BLaER1 (cell line): ENCODE measurements at regions not wholly inside any gene's neighbourhood (a gene's known extent, or its start where the extent isn't known, plus 50 kb on each side); places are given as distances from the start of the nearest gene placed in this dataset.

Experiments
- H3K27ac ChIP-seq: shearing (Covaris generic); formaldehyde crosslinking; 2 replicates; pipeline ENCODE4 v1.8.1; 2022
- H3K27me3 ChIP-seq: shearing (Covaris generic); formaldehyde crosslinking; 2 replicates; pipeline ENCODE4 v1.8.1; 2022
- H3K36me3 ChIP-seq: shearing (Covaris generic); formaldehyde crosslinking; 2 replicates; pipeline ENCODE4 v1.8.1; 2022
- H3K4me1 ChIP-seq: shearing (Covaris generic); formaldehyde crosslinking; 2 replicates; pipeline ENCODE4 v1.8.1; 2022
- H3K4me2 ChIP-seq: shearing (Covaris generic); formaldehyde crosslinking; 2 replicates; pipeline ENCODE4 v1.8.1; 2022
- H3K4me3 ChIP-seq: shearing (Covaris generic); formaldehyde crosslinking; 2 replicates; pipeline ENCODE4 v1.8.1; 2022
- H3K9ac ChIP-seq: shearing (Covaris generic); formaldehyde crosslinking; 2 replicates; pipeline ENCODE4 v1.8.1; 2022
- H3K9me3 ChIP-seq: shearing (Covaris generic); formaldehyde crosslinking; 2 replicates; pipeline ENCODE4 v1.8.1; 2022
- H4K20me1 ChIP-seq: shearing (Covaris generic); formaldehyde crosslinking; 2 replicates; pipeline ENCODE4 v1.8.1; 2022
- Cebpa-rat ChIP-seq: shearing (Covaris generic); IDR thresholded peaks from 2 replicates; pipeline ENCODE4 v1.8.1; 2022

DNA sequence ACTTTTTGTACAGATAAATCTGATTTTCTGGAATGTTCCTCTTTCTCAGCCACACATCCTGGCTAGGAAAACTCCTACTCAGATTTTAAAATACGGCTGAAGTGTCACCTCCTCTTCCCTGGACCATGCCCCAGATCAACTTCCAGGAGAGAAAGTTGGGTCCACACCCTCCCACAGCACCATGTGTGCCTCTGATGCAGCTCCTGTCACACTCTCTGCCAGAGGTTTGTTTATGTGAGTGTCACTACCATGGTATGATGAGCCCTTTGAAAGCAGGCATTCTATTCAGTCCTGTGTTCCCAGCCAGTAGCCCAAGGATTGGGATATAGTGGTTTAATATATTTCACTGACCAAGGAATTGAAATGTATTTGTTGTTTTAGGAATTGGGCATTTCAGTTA is 287.2 kb upstream of the ATP2B1 start:
- Histone ChIP-seq H3K9me3 (no peaks in the 10 kb centered on the region), H3K27ac (no peak overlapping the region), H3K27me3 (no peaks in the 10 kb centered on the region), H3K9ac (no peak overlapping the region), H3K4me3 (no peak overlapping the region), H3K4me1 (no peaks in the 10 kb centered on the region), H4K20me1 (no peaks in the 10 kb centered on the region), H3K36me3 (no peaks in the 10 kb centered on the region), H3K4me2 (no peak overlapping the region)
- TF ChIP-seq Cebpa-rat, result no peak

DNA sequence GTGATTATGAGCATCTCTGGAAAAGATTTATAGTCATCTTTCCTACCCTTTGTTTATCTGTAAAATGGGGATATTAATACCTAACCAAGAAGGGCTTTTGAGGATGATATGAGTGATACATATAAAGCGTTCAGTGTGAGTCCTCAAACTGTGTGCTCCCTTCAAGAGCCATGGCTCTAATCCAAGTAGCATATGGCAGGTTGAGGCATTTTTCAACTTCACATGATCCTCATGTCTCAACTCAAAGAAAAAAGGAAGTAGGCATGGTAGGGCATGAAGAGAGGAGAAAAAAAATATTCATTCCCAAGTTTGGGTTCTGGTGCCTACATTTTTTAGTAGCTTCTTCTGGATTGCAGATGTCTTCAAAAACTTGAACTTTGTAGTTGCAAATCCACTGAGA is 286.3 kb upstream of the ATP2B1 start:
- H3K27ac ChIP-seq, result no peak overlapping the region
- H3K9ac ChIP-seq, result no peak overlapping the region
- no peaks in the 10 kb centered on the region for H3K9me3 ChIP-seq
- no peak overlapping the region for H3K4me3 ChIP-seq
- no peaks in the 10 kb centered on the region for H3K4me1 ChIP-seq
- no peaks in the 10 kb centered on the region for H4K20me1 ChIP-seq
- TF ChIP-seq Cebpa-rat, result no peak
- no peaks in the 10 kb centered on the region for H3K27me3 ChIP-seq
- no peak overlapping the region for H3K4me2 ChIP-seq
- H3K36me3 ChIP-seq, result no peaks in the 10 kb centered on the region

DNA sequence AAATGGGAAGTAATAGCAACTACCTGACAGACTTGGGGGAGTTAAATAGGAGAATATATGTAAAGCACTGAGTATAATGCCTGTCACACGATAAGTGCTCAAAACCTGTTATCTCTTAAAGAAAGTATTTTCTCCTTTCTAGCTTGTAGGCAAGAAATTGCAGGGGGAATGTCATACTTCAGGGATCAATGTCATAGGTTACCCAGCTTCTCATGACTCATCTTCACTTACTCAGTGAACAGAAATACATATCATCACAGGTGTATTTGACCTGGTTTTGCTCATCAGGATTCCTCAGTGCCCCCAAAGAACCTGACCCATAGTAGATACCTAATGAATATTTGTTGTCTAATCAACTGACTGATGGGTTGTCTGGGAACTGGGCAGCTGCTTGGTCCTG is 285.0 kb upstream of the ATP2B1 start:
- H3K9ac ChIP-seq, result no peak overlapping the region
- no peaks in the 10 kb centered on the region for H3K4me1 ChIP-seq
- no peaks in the 10 kb centered on the region for H3K27me3 ChIP-seq
- H3K36me3 ChIP-seq, result no peaks in the 10 kb centered on the region
- no peaks in the 10 kb centered on the region for H4K20me1 ChIP-seq
- H3K27ac ChIP-seq, result no peak overlapping the region
- no peak overlapping the region for H3K4me3 ChIP-seq
- H3K4me2 ChIP-seq, result no peak overlapping the region
- no peaks in the 10 kb centered on the region for H3K9me3 ChIP-seq
- TF ChIP-seq Cebpa-rat, result no peak

DNA sequence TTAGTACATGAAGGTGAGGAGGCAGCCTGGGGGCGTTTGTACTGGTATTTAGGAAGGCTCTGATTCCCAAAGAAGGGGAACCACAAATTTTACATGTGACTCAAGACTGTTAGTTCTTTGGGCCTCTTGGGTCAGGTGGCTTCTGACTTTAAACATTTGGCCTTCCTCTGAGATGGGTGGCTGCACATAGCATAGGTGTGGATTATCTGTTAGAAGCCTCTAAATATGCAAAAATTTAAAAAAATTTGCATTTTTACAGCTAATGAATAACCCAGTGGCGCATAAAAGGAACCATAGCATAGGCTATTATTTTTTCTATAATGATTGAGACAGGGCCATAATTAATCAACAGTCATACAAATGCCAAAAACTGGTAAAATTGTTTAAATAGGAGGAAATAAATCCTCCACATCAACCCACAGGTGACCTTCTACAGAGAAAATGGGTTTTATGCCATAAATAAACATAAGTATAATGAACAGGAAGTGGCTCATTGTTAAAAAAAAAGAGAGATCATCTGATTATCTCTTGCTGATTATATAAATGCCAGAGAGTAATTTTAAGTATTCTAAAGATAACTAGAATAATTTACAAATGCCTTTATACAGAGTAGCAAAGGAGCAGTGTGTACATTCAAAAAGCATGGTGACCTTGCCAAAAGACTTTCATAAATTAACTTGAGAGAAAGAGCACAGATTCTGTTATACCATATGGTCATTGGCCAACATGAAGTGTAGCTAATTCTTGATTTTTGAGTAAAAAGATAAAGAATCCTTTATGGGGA is 284.2 kb upstream of the ATP2B1 start:
- Histone ChIP-seq H3K27ac (no peak overlapping the region), H3K4me1 (no peaks in the 10 kb centered on the region), H3K9me3 (no peaks in the 10 kb centered on the region), H3K36me3 (no peaks in the 10 kb centered on the region), H3K4me2 (no peak overlapping the region), H3K4me3 (no peak overlapping the region), H3K9ac (no peak overlapping the region), H3K27me3 (no peaks in the 10 kb centered on the region), H4K20me1 (no peaks in the 10 kb centered on the region)
- no peak for TF ChIP-seq Cebpa-rat

DNA sequence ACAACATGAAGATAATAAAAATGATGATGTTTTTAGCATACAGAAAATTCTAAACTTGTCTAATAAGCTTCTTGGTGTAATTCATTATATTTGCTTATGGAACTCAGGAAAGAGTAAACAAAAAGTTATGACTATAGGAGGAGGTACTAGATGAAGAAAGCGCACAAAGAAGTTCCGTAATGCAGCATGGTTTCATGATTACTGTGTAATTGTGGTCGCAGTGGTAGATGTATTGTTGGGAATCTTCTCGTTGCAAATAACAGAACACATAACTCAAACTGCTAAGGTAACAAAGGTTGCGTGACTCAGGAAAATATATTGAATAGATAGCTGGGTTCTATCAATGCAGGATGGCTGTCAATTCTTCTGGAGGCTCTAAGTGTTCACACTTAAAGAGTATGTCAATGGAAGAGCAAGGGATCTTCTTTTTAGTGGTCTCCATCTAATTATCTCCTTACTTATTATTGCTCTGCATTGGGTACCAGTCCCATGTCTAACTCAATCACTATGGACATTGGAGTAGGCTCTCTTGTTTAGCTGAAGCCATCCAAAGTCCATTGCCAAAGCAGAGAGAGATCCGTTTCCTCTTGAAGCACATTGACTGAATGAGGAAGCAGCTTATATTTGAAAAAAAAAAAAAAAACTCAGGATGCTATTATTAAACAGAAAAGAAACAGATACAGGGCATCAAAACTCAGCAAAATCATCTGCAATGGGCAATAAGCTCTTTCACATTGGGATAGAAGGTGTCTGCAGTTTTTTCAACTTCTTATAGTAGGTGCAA is 283.4 kb upstream of the ATP2B1 start:
- Histone ChIP-seq H3K4me2 (no peak overlapping the region), H4K20me1 (no peaks in the 10 kb centered on the region), H3K9ac (no peak overlapping the region), H3K4me3 (no peak overlapping the region), H3K9me3 (no peaks in the 10 kb centered on the region), H3K27ac (no peak overlapping the region), H3K4me1 (no peaks in the 10 kb centered on the region), H3K36me3 (no peaks in the 10 kb centered on the region), H3K27me3 (no peaks in the 10 kb centered on the region)
- no peak for TF ChIP-seq Cebpa-rat

DNA sequence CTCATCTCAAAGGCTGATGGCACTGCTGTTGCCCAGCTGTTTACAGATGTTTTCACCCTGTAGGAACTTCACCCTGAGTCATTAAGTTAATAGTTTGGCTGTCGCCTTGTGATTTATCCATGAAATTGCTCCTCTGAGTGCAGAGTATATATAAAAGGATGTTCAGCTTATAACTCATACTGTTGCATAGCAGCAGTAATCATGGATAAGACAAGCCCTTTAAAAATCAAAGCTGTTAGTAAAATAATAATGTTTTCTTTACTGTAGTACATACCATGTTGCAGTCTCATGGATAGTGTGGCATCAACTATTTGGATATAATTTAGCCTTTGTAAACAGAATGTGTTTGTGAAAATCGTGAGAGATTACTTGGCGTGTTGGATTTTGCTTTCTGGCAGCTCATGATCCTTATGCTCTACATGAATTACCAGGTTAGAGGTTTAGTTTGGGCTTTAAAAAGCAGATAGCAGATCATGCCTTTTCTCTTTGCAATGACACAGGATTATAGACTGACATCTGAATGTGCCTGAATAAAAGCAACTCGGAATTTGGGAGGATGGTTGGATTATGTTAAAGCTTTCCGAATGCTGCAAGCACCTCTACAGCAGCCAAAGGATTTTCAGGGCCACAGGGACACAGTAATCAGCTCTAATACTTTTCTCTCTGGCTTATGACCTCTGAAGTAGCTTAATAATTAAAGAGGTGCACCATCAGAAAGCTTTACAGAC is 279.7 kb upstream of the ATP2B1 start:
- Histone ChIP-seq H3K36me3 (no peaks in the 10 kb centered on the region), H3K4me3 (no peak overlapping the region), H3K9me3 (no peaks in the 10 kb centered on the region), H3K4me2 (no peak overlapping the region), H3K27ac (no peak overlapping the region), H3K4me1 (no peaks in the 10 kb centered on the region), H4K20me1 (no peaks in the 10 kb centered on the region), H3K9ac (no peak overlapping the region), H3K27me3 (no peaks in the 10 kb centered on the region)
- no peak for TF ChIP-seq Cebpa-rat

DNA sequence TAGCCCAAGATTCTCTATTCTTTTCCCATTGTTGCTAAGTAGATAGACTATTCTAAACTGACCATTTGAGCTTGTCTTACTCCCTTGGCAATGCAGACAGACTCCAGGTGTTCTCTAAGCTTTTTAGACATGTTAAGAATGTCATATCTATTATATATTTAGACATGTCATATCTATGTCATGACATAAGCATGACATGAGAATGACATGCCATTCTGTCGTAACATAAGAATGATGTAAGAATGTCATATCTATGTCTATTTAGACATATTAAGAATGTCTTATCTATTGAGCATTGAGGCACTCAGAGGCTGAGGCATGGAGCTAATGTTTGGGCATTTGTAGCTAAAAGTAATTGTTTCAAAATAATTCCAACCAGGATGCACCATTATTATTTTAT is 277.3 kb upstream of the ATP2B1 start:
- no peak for TF ChIP-seq Cebpa-rat
- Histone ChIP-seq H3K27me3 (no peaks in the 10 kb centered on the region), H3K9me3 (no peaks in the 10 kb centered on the region), H3K4me3 (no peak overlapping the region), H3K36me3 (no peaks in the 10 kb centered on the region), H3K27ac (no peak overlapping the region), H3K9ac (no peak overlapping the region), H4K20me1 (no peaks in the 10 kb centered on the region), H3K4me2 (no peak overlapping the region), H3K4me1 (no peaks in the 10 kb centered on the region)

DNA sequence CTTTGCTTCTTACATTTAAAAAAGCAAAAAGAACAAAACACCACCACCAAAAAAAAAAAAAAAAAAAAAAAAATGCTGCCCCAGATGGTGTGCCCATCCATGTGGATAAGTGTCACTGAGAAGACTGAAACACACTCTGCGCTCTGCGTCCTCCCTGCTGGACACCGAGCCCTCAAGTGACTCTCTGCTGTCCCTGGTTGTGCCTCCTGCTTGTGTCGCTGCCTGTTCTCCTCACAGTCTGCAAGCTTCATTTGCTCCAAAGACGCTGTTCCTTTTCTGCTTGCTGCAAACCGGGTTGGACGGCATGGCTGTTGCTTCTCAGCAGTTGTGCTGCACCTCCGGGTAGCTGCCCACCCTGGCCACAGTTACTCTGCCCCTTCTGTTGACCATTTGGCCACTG is 276.2 kb upstream of the ATP2B1 start:
- Histone ChIP-seq H4K20me1 (no peaks in the 10 kb centered on the region), H3K36me3 (no peaks in the 10 kb centered on the region), H3K4me3 (no peak overlapping the region), H3K4me2 (no peak overlapping the region), H3K9me3 (no peaks in the 10 kb centered on the region), H3K9ac (no peak overlapping the region), H3K4me1 (no peaks in the 10 kb centered on the region), H3K27ac (no peak overlapping the region), H3K27me3 (no peaks in the 10 kb centered on the region)
- TF ChIP-seq Cebpa-rat, result no peak

DNA sequence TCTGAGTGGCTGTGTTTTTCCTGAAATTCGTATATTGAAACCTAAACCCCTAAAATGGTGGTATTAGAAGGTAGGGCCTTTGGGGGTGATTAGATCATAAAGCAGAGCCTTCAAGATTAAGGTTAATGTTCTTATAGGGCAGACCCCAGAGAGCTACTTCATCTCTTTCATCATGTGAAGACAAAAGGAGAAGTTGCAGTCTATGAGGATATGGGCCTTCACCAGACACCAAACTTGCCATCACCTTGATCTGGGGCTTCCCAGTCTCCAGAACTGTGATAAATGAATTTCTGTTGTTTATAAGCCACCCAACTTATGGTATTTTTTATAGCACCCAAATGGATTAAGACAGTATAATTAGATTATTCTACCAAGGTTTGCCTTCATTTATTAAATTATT is 275.0 kb upstream of the ATP2B1 start:
- Histone ChIP-seq H4K20me1 (no peaks in the 10 kb centered on the region), H3K36me3 (no peaks in the 10 kb centered on the region), H3K9ac (no peak overlapping the region), H3K27me3 (no peaks in the 10 kb centered on the region), H3K4me3 (no peak overlapping the region), H3K9me3 (no peaks in the 10 kb centered on the region), H3K27ac (no peak overlapping the region), H3K4me1 (no peaks in the 10 kb centered on the region), H3K4me2 (no peak overlapping the region)
- TF ChIP-seq Cebpa-rat, result no peak

DNA sequence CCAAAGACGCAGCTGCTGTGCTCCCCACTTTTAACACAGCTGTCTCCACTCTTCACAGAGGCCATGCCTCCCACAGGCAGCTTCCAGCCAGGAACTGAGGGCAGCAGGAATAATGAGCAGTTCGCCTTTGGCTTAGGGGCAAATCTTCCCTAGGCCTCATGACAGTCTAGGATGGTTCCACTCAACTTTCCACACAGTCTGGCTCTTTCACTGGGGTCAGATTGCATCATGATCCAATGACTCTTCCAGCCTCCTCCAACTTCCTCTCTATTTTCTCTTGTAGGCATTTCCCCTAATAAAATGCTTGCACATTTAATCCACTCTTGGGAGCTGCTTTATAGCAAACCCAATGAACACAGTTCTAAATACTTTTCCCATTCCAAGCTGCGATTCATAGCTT is 271.6 kb upstream of the ATP2B1 start:
- Histone ChIP-seq H3K4me2 (no peak overlapping the region), H3K4me3 (no peak overlapping the region), H3K27me3 (no peaks in the 10 kb centered on the region), H3K9ac (no peak overlapping the region), H4K20me1 (no peaks in the 10 kb centered on the region), H3K4me1 (no peaks in the 10 kb centered on the region), H3K36me3 (no peaks in the 10 kb centered on the region), H3K9me3 (no peaks in the 10 kb centered on the region), H3K27ac (no peak overlapping the region)
- no peak for TF ChIP-seq Cebpa-rat
